K562 (cell line): ENCODE measurements at regions not wholly inside any gene's neighbourhood (a gene's known extent, or its start where the extent isn't known, plus 50 kb on each side); places are given as distances from the start of the nearest gene placed in this dataset.

Experiments used
- BRD9 ChIP-seq: fragments of 450-650 bp; IDR thresholded peaks from 2 replicates; pipeline ENCODE4 v1.6.1; 2018; ENCODE audit warnings: low read depth; ENCODE audit not compliant: partially characterized antibody
- CBX1 ChIP-seq: sonication (generic); IDR thresholded peaks from 2 replicates; pipeline ENCODE4 v1.6.1; 2016; ENCODE audit warnings: antibody characterized with exemption, low read depth, mild to moderate bottlenecking
- ESRRA ChIP-seq: fragments of 450-650 bp; IDR thresholded peaks from 2 replicates; pipeline ENCODE4 v1.6.1; 2014; ENCODE audit warnings: low read depth, mild to moderate bottlenecking, moderate library complexity, borderline replicate concordance
- KHSRP ChIP-seq: fragments of 450-650 bp; IDR thresholded peaks from 2 replicates; pipeline ENCODE4 v1.6.1; 2017
- NR2F6 ChIP-seq: fragments of 450-650 bp; formaldehyde crosslinking; IDR thresholded peaks from 2 replicates; pipeline ENCODE4 v1.4.0; 2020; ENCODE audit warnings: mild to moderate bottlenecking
- PKNOX1 ChIP-seq: fragments of 450-650 bp; IDR thresholded peaks from 2 replicates; pipeline ENCODE4 v1.6.1; 2016
- USF1 ChIP-seq: sonication (generic); formaldehyde crosslinking; IDR thresholded peaks from 2 replicates; pipeline ENCODE4 v1.9.0; 2022; ENCODE audit warnings: mild to moderate bottlenecking, missing genetic modification reagents
- YBX1 ChIP-seq: fragments of 450-650 bp; IDR thresholded peaks from 2 replicates; pipeline ENCODE4 v1.7.1; 2016; ENCODE audit warnings: mild to moderate bottlenecking
- ZNF133 ChIP-seq: fragments of 250-450 bp; sonication (Bioruptor Pico); IDR thresholded peaks from 2 replicates; pipeline ENCODE4 v1.4.0; 2020; ENCODE audit warnings: mild to moderate bottlenecking
- ZNF318 ChIP-seq, 2 experiments: fragments of 450-650 bp; IDR thresholded peaks; 2 replicates each; pipeline ENCODE4 v1.6.1; 2016; ENCODE audit warnings: mild to moderate bottlenecking in 2 of 2, borderline replicate concordance in 1 of 2, low read depth in 1 of 2, moderate library complexity in 1 of 2
- ZNF764 ChIP-seq: fragments of 250-450 bp; sonication (Bioruptor Pico); IDR thresholded peaks from 2 replicates; pipeline ENCODE4 v1.4.0; 2020; ENCODE audit warnings: low read depth, mild to moderate bottlenecking, moderate library complexity
- TF ChIP-seq, protein P1 (sequence below): IDR thresholded peaks from 2 replicates; pipeline ENCODE4 v1.6.1; 2011; ENCODE audit warnings: borderline replicate concordance, low read depth, mild to moderate bottlenecking, moderate library complexity, low read length; ENCODE audit not compliant: insufficient read depth, poor library complexity, severe bottlenecking

DNA sequence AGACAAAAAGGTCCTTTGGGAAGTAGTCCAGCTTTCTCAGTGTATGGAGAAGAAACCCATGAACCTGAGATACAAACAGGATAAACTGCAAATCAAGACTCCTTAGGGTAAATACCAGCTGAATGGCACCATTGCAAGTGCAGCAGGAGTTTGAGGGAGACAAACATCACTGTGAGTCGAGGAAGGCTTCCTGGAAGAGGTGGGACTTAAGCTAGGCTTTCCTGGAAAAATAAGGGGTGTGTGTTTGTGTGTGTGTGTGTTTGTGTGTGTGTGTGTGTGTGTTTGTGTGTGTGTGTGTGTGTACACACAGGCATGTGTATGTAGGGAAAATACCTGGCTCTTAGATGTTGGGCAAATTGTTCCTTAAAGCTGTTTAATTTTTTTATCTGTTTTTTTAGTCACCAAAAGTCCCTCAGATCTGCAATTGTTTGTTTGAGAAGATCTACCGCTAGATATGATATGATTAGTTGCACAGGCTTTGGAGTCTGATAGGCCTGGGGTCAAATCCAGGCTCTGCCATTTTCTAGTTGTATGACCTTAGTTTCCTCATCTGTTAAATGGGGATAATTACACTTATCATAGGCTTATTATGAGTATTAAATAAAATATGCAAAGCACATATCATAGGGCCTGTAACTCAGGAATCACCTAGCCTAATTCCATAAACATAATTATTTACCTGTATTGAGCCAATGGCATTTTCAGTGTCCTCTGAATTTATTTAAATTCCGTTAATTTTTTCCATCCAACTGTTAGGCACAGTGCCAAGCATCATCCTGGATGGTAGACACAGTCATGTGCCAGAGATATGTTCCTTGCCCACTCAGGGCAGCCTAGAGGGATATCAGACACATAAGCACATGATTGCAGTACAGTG, 85.6 kb upstream of the EED start (continued):
- TF ChIP-seq, protein P1, sequence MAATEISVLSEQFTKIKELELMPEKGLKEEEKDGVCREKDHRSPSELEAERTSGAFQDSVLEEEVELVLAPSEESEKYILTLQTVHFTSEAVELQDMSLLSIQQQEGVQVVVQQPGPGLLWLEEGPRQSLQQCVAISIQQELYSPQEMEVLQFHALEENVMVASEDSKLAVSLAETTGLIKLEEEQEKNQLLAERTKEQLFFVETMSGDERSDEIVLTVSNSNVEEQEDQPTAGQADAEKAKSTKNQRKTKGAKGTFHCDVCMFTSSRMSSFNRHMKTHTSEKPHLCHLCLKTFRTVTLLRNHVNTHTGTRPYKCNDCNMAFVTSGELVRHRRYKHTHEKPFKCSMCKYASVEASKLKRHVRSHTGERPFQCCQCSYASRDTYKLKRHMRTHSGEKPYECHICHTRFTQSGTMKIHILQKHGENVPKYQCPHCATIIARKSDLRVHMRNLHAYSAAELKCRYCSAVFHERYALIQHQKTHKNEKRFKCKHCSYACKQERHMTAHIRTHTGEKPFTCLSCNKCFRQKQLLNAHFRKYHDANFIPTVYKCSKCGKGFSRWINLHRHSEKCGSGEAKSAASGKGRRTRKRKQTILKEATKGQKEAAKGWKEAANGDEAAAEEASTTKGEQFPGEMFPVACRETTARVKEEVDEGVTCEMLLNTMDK: no peak
- TF ChIP-seq PKNOX1: no peak
- peak; percentile 86 for TF ChIP-seq BRD9
- TF ChIP-seq ZNF764: no peak
- TF ChIP-seq KHSRP: no peak
- TF ChIP-seq ESRRA: peak; percentile 62
- TF ChIP-seq USF1: no peak
- no peak for TF ChIP-seq NR2F6 (CRISPR knock-in tag)
- TF ChIP-seq ZNF318 (IDR thresholded peaks at IDR 0.05; ENCODE audit: borderline replicate concordance in 1 of 2, low read depth in 1 of 2): peak in 1 of 2 experiments; percentile 67; a peak in 1 of 4 replicates
- no peak for TF ChIP-seq ZNF133
- peak; percentile 78; the same call in 1 of the 2 replicates for TF ChIP-seq CBX1
- TF ChIP-seq YBX1: no peak
